GM19043 (cell line): ENCODE measurements at regions not wholly inside any gene's neighbourhood (a gene's known extent, or its start where the extent isn't known, plus 50 kb on each side); places are given as distances from the start of the nearest gene placed in this dataset.

ENCODE experiments used
- ATAC-seq: cut with Tn5 transposase; IDR thresholded peaks from one replicate; pipeline ENCODE4 v1.9.1; 2021; ENCODE audit warnings: low read depth; ENCODE audit not compliant: unreplicated experiment

GRCh38 chr1:168865850-168866620 lies 137.0 kb upstream of the DPT start:
- no peak for ATAC-seq

- no peak for ATAC-seq
Measured at GRCh38 chr1:168867941-168868634, 139.1 kb upstream of the DPT start.

- no peak for ATAC-seq
Measured at GRCh38 chr1:168871531-168871930, 142.5 kb upstream of the DPT start.

GRCh38 chr1:168875831-168876230 lies 146.8 kb upstream of the DPT start:
- no peak for ATAC-seq

GRCh38 chr1:168876830-168877229 lies 147.8 kb upstream of the DPT start:
- ATAC-seq, result no peak

GRCh38 chr1:168879896-168880734 lies 151.1 kb upstream of the DPT start:
- no peak for ATAC-seq

- no peak for ATAC-seq
Measured at GRCh38 chr1:168881656-168882260, 152.8 kb upstream of the DPT start.

- ATAC-seq, result no peak
Measured at GRCh38 chr1:168887381-168887780, 158.4 kb upstream of the DPT start.

- no peak for ATAC-seq
Measured at GRCh38 chr1:168888418-168888817, 159.4 kb upstream of the DPT start.

- ATAC-seq, result no peak
Measured at GRCh38 chr1:168892931-168893330, 163.9 kb upstream of the DPT start.

GRCh38 chr1:168893359-168893801 lies 164.4 kb upstream of the DPT start:
- ATAC-seq, result no peak

- no peak for ATAC-seq
Measured at GRCh38 chr1:168894397-168894903, 165.4 kb upstream of the DPT start.

- no peak for ATAC-seq
Measured at GRCh38 chr1:168897249-168897648, 168.2 kb upstream of the DPT start.

- no peak for ATAC-seq
Measured at GRCh38 chr1:168903237-168903830, 174.3 kb upstream of the DPT start.

GRCh38 chr1:168905633-168906032 lies 176.6 kb upstream of the DPT start:
- ATAC-seq, result no peak

- no peak for ATAC-seq
Measured at GRCh38 chr1:168906367-168906766, 177.4 kb upstream of the DPT start.

GRCh38 chr1:168907053-168907452 lies 178.0 kb upstream of the DPT start:
- no peak for ATAC-seq

GRCh38 chr1:168907786-168908348 lies 178.9 kb upstream of the DPT start:
- no peak for ATAC-seq

- no peak for ATAC-seq
Measured at GRCh38 chr1:168910403-168910802, 181.4 kb upstream of the DPT start.

GRCh38 chr1:168911370-168911769 lies 182.4 kb upstream of the DPT start:
- no peak for ATAC-seq
